Osteocyte (in vitro differentiated cells): ENCODE measurements at regions not wholly inside any gene's neighbourhood (a gene's known extent, or its start where the extent isn't known, plus 50 kb on each side); places are given as distances from the start of the nearest gene placed in this dataset.
"Not testable (repeated sequence)": the region's sequence is repeated elsewhere in the genome, so short reads cannot be mapped to it uniquely, and the experiment has no call there.

Experiments used
- DNase-seq: peaks from one replicate; pipeline ENCODE4 v3.0.0; 2021; ENCODE audit warnings: mixed read lengths; ENCODE audit not compliant: unreplicated experiment; ENCODE audit errors: extremely low spot score
- H3K27ac Mint-ChIP-seq: one replicate; pipeline ENCODE4 v1.8.0; 2021; ENCODE audit warnings: mild to moderate bottlenecking, mixed read lengths; ENCODE audit not compliant: unreplicated experiment
- H3K27me3 Mint-ChIP-seq: one replicate; pipeline ENCODE4 v1.8.0; 2021; ENCODE audit warnings: mixed read lengths; ENCODE audit not compliant: unreplicated experiment
- H3K36me3 Mint-ChIP-seq: one replicate; pipeline ENCODE4 v1.8.0; 2021; ENCODE audit warnings: mixed read lengths; ENCODE audit not compliant: unreplicated experiment
- H3K4me1 Mint-ChIP-seq: one replicate; pipeline ENCODE4 v1.8.0; 2021; ENCODE audit warnings: mixed read lengths; ENCODE audit not compliant: unreplicated experiment
- H3K4me3 Mint-ChIP-seq: one replicate; pipeline ENCODE4 v1.8.0; 2021; ENCODE audit warnings: mild to moderate bottlenecking, moderate library complexity, mixed read lengths; ENCODE audit not compliant: unreplicated experiment
- H3K9me3 Mint-ChIP-seq: one replicate; pipeline ENCODE4 v1.8.0; 2021; ENCODE audit warnings: mixed read lengths; ENCODE audit not compliant: unreplicated experiment
- TF ChIP-seq, protein P1 (sequence below): fragments of 200-600 bp; sonication (generic); IDR thresholded peaks from 2 replicates; pipeline ENCODE4 v1.5.0; 2021; ENCODE audit warnings: antibody characterized with exemption, mild to moderate bottlenecking, moderate library complexity

DNA sequence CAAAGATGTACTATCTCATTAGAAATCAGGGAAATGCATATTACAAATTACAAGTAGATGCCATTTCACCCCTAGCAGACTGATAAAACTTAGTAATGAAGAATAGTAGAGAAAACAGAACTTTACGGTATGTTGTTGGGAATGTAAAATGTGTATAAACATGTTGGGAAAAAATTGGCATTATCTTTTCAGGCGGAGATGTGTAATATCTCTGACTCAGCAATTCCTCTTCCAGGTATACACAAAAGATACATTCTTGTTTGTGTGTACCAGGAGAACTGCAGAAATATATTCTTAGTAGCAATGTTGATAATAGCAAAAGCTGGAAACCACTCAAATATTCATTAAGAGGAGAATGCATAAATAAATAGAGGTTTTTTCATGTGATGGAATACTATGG is 204.5 kb downstream of the LPIN1 start:
- Mint-ChIP-seq H3K27ac (no peak overlapping the region), H3K9me3 (no peaks in the 10 kb centered on the region), H3K4me3 (no peak overlapping the region), H3K36me3 (no peaks in the 10 kb centered on the region), H3K27me3 (peaks cover 7% of the 10 kb centered on the region), H3K4me1 (peaks cover 15% of the 10 kb centered on the region)
- DNase-seq = no peak
- TF ChIP-seq, protein P1, sequence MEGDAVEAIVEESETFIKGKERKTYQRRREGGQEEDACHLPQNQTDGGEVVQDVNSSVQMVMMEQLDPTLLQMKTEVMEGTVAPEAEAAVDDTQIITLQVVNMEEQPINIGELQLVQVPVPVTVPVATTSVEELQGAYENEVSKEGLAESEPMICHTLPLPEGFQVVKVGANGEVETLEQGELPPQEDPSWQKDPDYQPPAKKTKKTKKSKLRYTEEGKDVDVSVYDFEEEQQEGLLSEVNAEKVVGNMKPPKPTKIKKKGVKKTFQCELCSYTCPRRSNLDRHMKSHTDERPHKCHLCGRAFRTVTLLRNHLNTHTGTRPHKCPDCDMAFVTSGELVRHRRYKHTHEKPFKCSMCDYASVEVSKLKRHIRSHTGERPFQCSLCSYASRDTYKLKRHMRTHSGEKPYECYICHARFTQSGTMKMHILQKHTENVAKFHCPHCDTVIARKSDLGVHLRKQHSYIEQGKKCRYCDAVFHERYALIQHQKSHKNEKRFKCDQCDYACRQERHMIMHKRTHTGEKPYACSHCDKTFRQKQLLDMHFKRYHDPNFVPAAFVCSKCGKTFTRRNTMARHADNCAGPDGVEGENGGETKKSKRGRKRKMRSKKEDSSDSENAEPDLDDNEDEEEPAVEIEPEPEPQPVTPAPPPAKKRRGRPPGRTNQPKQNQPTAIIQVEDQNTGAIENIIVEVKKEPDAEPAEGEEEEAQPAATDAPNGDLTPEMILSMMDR = no peak

DNA sequence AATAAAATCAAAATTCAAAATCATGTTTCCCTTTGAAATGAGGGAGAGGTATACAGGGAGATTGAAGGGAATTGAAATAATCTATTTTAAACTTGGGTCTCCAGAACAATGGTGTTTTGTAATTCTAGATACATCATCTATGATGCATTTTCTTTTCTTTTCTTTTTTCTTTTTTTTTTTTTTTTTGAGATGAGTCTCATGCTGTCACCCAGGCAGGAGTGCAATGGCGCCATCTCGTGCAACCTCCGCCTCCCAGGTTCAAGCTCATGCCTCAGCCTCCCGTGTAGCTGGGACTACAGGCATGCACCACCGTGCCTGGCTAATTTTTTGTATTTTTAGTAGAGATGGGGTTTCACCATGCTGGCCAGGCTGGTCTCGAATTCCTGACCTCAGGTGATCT is 205.1 kb downstream of the LPIN1 start:
- not testable (repeated sequence) for DNase-seq, H3K36me3 Mint-ChIP-seq, H3K9me3 Mint-ChIP-seq, H3K27ac Mint-ChIP-seq, H3K4me3 Mint-ChIP-seq, H3K27me3 Mint-ChIP-seq
- peaks cover 15% of the 10 kb centered on the region for H3K4me1 Mint-ChIP-seq

DNA sequence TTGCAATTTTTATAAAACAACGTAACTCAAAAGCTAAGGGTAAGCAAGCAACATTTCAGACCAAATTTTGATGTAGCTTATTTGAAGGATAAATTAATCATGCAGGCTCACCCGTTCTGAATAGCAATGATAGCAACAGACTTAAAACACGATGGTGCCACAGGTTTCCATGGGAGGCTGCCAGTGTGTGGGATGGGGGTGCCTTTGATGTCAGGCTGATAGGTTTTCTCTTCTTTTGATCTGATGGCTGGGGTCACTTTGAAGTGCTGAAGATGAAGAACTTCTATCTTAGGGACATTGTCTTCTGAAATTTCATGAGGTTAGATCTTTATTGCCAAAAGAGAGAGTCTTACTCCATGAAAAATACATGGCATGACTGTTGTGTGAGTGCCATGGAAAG is 206.8 kb downstream of the LPIN1 start:
- no peak overlapping the region for H3K4me3 Mint-ChIP-seq
- H3K27me3 Mint-ChIP-seq = peaks cover 17% of the 10 kb centered on the region
- no peak for DNase-seq
- no peak overlapping the region for H3K27ac Mint-ChIP-seq
- TF ChIP-seq, protein P1 = no peak
- no peaks in the 10 kb centered on the region for H3K36me3 Mint-ChIP-seq
- H3K9me3 Mint-ChIP-seq = no peaks in the 10 kb centered on the region
- peaks cover 15% of the 10 kb centered on the region for H3K4me1 Mint-ChIP-seq

DNA sequence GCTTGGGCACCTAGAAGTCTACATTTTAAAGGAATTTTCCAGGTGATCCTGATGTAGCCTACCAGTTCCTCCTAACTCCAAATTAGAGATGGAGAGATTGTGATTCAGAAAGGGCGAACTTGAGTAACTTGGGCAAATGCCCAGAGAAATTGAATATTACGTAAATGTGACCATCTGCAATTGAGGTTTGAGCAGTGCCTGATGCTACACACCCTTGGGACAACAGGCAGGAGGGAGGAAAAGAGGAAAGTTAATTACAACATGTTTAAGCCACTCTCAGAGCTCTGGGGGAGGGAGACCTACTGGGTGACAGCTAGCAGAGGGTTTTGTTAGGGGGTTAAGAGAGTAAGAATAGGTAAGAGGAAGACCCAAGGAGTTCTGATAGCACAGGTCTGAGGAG is 208.9 kb downstream of the LPIN1 start:
- Mint-ChIP-seq H3K4me3 (no peak overlapping the region), H3K4me1 (peaks cover under 1% of the 10 kb centered on the region), H3K9me3 (peaks cover 5% of the 10 kb centered on the region), H3K36me3 (no peaks in the 10 kb centered on the region), H3K27me3 (peaks cover 17% of the 10 kb centered on the region), H3K27ac (no peak overlapping the region)
- no peak for DNase-seq
- TF ChIP-seq, protein P1 = no peak

DNA sequence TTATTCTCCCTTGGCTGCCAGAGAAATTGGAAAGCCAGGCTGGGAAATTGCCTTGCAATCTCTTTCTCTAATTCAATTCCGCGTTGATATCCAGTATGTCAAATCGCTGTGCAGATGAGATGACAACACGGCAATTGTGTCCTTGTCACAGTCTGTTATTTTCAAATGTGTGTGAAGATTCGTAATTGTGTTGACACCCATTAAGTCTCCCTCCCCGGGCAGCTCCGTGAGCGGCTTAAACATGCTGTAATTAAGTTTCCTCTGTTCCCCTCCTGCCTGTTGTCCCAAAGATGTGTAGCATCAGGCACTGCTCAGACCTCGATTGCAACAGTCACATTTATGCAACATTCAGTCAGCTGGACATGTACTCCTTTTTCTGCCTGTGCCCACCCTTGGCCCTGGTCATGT is 209.5 kb downstream of the LPIN1 start:
- no peak for DNase-seq
- peaks cover 5% of the 10 kb centered on the region for H3K9me3 Mint-ChIP-seq
- no peaks in the 10 kb centered on the region for H3K36me3 Mint-ChIP-seq
- peaks cover 17% of the 10 kb centered on the region for H3K27me3 Mint-ChIP-seq
- no peak overlapping the region for H3K27ac Mint-ChIP-seq
- no peaks in the 10 kb centered on the region for H3K4me1 Mint-ChIP-seq
- no peak overlapping the region for H3K4me3 Mint-ChIP-seq
- TF ChIP-seq, protein P1 = no peak

DNA sequence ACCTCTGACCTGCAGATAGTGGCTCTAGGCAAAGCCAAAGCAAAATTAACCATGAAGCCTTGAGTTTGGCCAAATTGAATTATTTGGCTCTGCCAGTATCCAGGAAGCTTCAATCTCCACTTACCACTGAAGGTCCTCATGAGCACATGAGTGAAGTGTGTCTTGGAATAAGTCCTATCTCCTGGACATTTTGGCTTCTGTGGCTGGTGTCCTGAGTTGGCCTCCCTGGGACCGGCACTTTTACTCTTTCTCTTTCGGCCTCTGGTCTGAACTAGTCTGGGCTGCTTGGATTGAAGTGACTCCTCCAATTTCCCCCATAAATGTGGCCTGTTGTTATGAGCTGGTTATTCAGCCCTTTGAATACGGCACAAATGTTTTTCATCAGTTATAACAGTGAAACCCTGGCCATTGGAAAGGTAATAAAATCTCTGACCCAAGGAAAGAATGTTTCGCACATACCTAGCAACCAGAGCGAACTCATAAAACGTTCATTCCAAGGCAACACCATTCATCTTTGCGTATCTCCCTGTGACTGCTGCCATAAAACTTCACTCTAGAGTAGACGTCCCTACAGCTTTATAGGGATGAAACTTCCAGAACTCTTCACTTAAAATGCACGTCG is 216.4 kb downstream of the LPIN1 start:
- no peaks in the 10 kb centered on the region for H3K4me1 Mint-ChIP-seq
- TF ChIP-seq, protein P1 = no peak
- peaks cover 5% of the 10 kb centered on the region for H3K9me3 Mint-ChIP-seq
- no peak overlapping the region for H3K27ac Mint-ChIP-seq
- H3K4me3 Mint-ChIP-seq = no peak overlapping the region
- no peak for DNase-seq
- H3K27me3 Mint-ChIP-seq = no peaks in the 10 kb centered on the region
- H3K36me3 Mint-ChIP-seq = peaks cover 2% of the 10 kb centered on the region
